ENCODE measurements at regions not wholly inside any gene's neighbourhood (a gene's known extent, or its start where the extent isn't known, plus 50 kb on each side); places are given as distances from the start of the nearest gene placed in this dataset.

DNA sequence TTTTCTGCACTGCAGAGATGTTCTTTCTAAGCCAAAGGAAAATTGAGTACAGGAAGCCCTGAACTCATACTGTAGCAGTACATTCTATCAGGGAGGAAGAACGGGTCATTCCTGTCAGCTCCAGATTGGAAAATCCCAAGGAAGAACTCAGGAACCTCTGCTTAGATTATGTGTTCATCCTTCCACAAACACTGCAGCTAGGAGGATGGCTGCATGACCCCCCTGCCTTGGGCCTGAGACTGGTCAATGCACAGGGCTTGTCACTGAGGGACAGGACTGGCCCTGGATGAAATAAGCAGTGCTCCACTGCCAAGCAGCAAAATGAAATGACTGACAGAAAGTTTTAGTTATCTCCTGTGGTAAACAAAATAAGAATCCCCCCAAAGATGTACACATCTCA is 1406.8 kb upstream of the TMEM132C start:
- H4K8ac ChIP-seq (replicated peaks; ENCODE audit: insufficient read length, low read depth, low read length) = no peak overlapping the region
- no peaks in the 10 kb centered on the region for H3K27me3 ChIP-seq (ENCODE audit: insufficient read depth, low read length)
- no peaks in the 10 kb centered on the region for H3K79me2 ChIP-seq (ENCODE audit: insufficient read depth, low read length)
- H4K5ac ChIP-seq (ENCODE audit: insufficient read length, low read depth, low read length) = no peak overlapping the region
- H2BK15ac ChIP-seq (ENCODE audit: low read depth, low read length) = no peak overlapping the region
- H3K4ac ChIP-seq (ENCODE audit: low read depth, low read length) = no peak overlapping the region
- H4K20me1 ChIP-seq (ENCODE audit: control insufficient read depth, insufficient read depth, insufficient read length) = no peaks in the 10 kb centered on the region
- no peak overlapping the region for H2AFZ ChIP-seq (ENCODE audit: low read length)
- Mint-ChIP-seq H3K27me3 (ENCODE audit: low read depth) (no peaks in the 10 kb centered on the region; the same call in none of the 2 replicates), H3K9me3 (peaks cover 0 to 2% of the 10 kb centered on the region in 2 experiments; a peak in 2 of 5 replicates), H3K36me3 (ENCODE audit: insufficient read depth in 1 of 3, low read depth in 3 of 3) (no peaks in the 10 kb centered on the region), H3K27ac (no peak overlapping the region), H3K4me3 (no peak overlapping the region), H3K4me1 (no peaks in the 10 kb centered on the region)
- H3K79me1 ChIP-seq (ENCODE audit: insufficient read depth, low read depth, low read length, poor library complexity, severe bottlenecking) = no peaks in the 10 kb centered on the region
- H3K27ac ChIP-seq (ENCODE audit: insufficient read length, low read depth, low read length) = no peak overlapping the region
- H3K56ac ChIP-seq (ENCODE audit: insufficient read length, low read depth, low read length) = no peak overlapping the region
- no peak overlapping the region for H3K9ac ChIP-seq (ENCODE audit: extremely low read depth, insufficient read length, low read length)
- H3K9me3 ChIP-seq (ENCODE audit: control insufficient read depth, low read depth, low read length) = no peaks in the 10 kb centered on the region
- H2BK12ac ChIP-seq (ENCODE audit: insufficient read length, low read depth, low read length) = no peak overlapping the region
- H2BK5ac ChIP-seq (ENCODE audit: insufficient read length, low read length) = no peak overlapping the region
- H3T11ph ChIP-seq (ENCODE audit: low read length) = no peak overlapping the region
- no peak overlapping the region for H3K18ac ChIP-seq (ENCODE audit: insufficient read length, low read depth, low read length)
- H2BK120ac ChIP-seq (ENCODE audit: low read depth, low read length, poor library complexity, severe bottlenecking) = no peak overlapping the region
- no peak overlapping the region for H4K91ac ChIP-seq (ENCODE audit: insufficient read length, low read depth, low read length)
- no peak overlapping the region for H2AK5ac ChIP-seq (ENCODE audit: insufficient read length, low read length)
- no peak for DNase-seq
- H3K4me2 ChIP-seq (ENCODE audit: insufficient read depth, insufficient read length, low read length) = no peak overlapping the region
- TF ChIP-seq, protein P1, sequence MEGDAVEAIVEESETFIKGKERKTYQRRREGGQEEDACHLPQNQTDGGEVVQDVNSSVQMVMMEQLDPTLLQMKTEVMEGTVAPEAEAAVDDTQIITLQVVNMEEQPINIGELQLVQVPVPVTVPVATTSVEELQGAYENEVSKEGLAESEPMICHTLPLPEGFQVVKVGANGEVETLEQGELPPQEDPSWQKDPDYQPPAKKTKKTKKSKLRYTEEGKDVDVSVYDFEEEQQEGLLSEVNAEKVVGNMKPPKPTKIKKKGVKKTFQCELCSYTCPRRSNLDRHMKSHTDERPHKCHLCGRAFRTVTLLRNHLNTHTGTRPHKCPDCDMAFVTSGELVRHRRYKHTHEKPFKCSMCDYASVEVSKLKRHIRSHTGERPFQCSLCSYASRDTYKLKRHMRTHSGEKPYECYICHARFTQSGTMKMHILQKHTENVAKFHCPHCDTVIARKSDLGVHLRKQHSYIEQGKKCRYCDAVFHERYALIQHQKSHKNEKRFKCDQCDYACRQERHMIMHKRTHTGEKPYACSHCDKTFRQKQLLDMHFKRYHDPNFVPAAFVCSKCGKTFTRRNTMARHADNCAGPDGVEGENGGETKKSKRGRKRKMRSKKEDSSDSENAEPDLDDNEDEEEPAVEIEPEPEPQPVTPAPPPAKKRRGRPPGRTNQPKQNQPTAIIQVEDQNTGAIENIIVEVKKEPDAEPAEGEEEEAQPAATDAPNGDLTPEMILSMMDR (conservative IDR thresholded peaks at IDR 0.05) = no peak
- H3K23me2 ChIP-seq (ENCODE audit: insufficient read length, low read depth, low read length, poor library complexity, severe bottlenecking) = no peaks in the 10 kb centered on the region
- H3K14ac ChIP-seq (ENCODE audit: insufficient read depth, low read length) = no peak overlapping the region
- H3K4me1 ChIP-seq (ENCODE audit: insufficient read depth, low read length) = no peaks in the 10 kb centered on the region
- H2BK20ac ChIP-seq (ENCODE audit: low read depth, low read length, poor library complexity, severe bottlenecking) = no peak overlapping the region
- H3K23ac ChIP-seq (ENCODE audit: insufficient read length, low read depth, low read length) = no peak overlapping the region
- no CpG with 5 or more reads among the region's 1 CpG for WGBS (ENCODE audit: extremely low coverage, insufficient read length, low lambda C conversion rate)

Measured in H9 (cell line).